Lower leg skin (tissue), 4 donors: ENCODE measurements at regions not wholly inside any gene's neighbourhood (a gene's known extent, or its start where the extent isn't known, plus 50 kb on each side); places are given as distances from the start of the nearest gene placed in this dataset.

Source experiments
- DNase-seq, 2 donors: peaks; one replicate each; pipeline ENCODE4 v3.0.0-alpha.2; 2019; ENCODE audit warnings: low spot score in 2 of 2
- H3K4me3 ChIP-seq: fragments of 200-600 bp; sonication (generic); 2 replicates; pipeline ENCODE4 v1.5.1; 2017; ENCODE audit warnings: mild to moderate bottlenecking, low read depth; ENCODE audit not compliant: poor library complexity, severe bottlenecking
- POLR2A ChIP-seq, 2 donors: fragments of 450-650 bp; IDR thresholded peaks; one replicate each; pipeline ENCODE4 v1.6.1; 2016 to 2017; ENCODE audit warnings: antibody characterized with exemption in 2 of 2, mild to moderate bottlenecking in 1 of 2, moderate library complexity in 1 of 2
- whole genome bisulfite sequencing, 2 donors: methylation state at CpG; one replicate each; pipeline ENCODE4 v1.1.5; 2018; 5-methylcytosine and 5-hydroxymethylcytosine counted together
- intact Hi-C: fragments of 100-400 bp; cut with DNase I; formaldehyde crosslinking; loops from one replicate; pipeline ENCODE4 v1.15.0; 2023; ENCODE audit warnings: low total_unique reads
- TF ChIP-seq, protein P1 (sequence below), 3 donors: fragments of 450-650 bp; IDR thresholded peaks; one replicate each; pipeline ENCODE4 v1.5.1; 2016; ENCODE audit warnings: antibody characterized with exemption in 3 of 3, mild to moderate bottlenecking in 3 of 3, moderate library complexity in 2 of 3

GRCh38 chr13:82259284-82259683, 1623.0 kb downstream of the SLITRK1 start:
- TF ChIP-seq, protein P1, sequence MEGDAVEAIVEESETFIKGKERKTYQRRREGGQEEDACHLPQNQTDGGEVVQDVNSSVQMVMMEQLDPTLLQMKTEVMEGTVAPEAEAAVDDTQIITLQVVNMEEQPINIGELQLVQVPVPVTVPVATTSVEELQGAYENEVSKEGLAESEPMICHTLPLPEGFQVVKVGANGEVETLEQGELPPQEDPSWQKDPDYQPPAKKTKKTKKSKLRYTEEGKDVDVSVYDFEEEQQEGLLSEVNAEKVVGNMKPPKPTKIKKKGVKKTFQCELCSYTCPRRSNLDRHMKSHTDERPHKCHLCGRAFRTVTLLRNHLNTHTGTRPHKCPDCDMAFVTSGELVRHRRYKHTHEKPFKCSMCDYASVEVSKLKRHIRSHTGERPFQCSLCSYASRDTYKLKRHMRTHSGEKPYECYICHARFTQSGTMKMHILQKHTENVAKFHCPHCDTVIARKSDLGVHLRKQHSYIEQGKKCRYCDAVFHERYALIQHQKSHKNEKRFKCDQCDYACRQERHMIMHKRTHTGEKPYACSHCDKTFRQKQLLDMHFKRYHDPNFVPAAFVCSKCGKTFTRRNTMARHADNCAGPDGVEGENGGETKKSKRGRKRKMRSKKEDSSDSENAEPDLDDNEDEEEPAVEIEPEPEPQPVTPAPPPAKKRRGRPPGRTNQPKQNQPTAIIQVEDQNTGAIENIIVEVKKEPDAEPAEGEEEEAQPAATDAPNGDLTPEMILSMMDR (IDR thresholded peaks at IDR 0.05): no peak
- intact Hi-C loops: no loop called here
- no peak overlapping the region for H3K4me3 ChIP-seq
- WGBS, 2 donors: 95% methylated on average over 13 of the region's 13 CpGs
- DNase-seq: no peak

DNA sequence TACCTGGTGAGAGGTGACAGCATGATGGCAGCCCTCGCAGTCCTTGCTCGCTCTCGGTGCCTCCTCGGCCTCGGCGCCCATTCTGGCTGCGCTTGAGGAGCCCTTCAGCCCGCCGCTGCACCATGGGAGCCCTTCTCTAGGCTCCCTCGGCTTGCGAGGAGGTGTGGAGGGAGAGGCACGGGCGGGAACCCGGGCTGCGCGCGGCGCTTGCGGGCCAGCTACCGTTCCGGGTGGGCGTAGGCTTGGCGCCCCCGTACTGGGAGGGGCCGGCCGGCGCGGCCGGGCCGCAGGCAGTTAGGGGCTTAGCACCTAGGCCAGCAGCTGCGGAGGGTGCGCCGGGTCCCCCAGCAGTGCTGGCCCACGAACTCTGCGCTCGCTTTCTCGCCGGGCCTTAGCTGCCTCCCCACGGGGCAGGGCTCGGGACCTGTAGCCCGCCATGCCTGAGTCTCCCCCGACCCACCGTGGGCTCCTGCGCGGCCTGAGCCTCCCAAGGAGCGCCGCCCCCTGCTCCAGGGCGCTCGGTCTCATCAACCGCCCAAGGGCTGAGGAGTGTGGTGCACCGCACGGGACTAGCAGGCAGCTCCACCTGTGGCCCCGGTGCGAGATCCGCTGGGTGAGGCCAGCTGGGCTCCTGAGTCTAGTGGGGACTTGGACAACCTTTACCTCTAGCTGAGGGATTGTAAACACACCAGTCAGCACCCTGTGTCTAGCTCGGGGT, 1624.3 kb downstream of the SLITRK1 start:
- no peak for TF ChIP-seq POLR2A (IDR thresholded peaks at IDR 0.05)
- TF ChIP-seq, protein P1 (IDR thresholded peaks at IDR 0.05): no peak
- no peak overlapping the region for H3K4me3 ChIP-seq
- 96% methylated on average over 56 of the region's 56 CpGs for WGBS, 2 donors
- intact Hi-C loops: no loop called here
- no peak for DNase-seq

DNA sequence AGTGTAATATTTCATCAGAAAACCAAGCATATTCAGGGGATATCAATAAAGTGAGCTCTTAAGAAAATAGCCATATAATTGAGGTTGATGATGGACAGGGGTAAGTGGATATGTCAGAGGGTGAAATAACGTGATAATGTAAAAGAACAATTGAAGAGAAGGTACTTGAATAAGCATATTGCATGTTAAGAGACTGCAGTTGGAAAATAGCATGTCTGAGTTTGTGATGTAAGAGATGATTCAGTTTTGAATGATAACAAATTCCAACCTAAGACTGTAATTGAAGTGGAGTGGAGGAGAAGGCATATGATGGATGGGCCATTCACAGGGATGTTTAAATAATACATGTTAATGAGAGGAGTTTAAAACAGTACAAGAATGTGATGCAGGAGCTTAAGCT, 1633.5 kb downstream of the SLITRK1 start:
- intact Hi-C loops: no loop called here
- TF ChIP-seq, protein P1 (IDR thresholded peaks at IDR 0.05): no peak
- WGBS, 2 donors: 74 to 85% methylated on average over 1 of the region's 1 CpG
- no peak overlapping the region for H3K4me3 ChIP-seq
- no peak for DNase-seq

DNA sequence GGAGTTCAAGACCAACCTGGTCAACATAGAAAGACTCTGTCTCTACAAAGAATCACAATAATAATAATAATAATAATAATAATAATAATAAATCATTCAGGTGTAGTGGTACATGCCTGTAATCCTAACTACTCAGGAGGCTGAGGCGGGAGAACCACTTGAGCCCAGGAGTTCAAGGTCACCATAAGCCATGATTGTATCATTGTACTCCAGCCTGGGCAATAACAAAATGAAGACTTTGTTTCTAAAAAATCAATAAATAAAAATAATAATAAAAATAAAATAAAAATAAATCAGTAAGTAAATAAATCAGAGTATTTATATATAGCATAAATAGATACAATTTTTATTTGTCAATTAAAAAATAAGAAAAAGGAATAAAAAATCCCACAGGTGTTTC, 1636.4 kb downstream of the SLITRK1 start:
- DNase-seq: no peak
- TF ChIP-seq, protein P1 (IDR thresholded peaks at IDR 0.05): no peak
- TF ChIP-seq POLR2A (IDR thresholded peaks at IDR 0.05): no peak
- no peak overlapping the region for H3K4me3 ChIP-seq
- WGBS, 2 donors: 100% methylated on average over 1 of the region's 1 CpG
- intact Hi-C loops: no loop called here

- H3K4me3 ChIP-seq: no peak overlapping the region
- no peak for DNase-seq
- intact Hi-C loops: no loop called here
- WGBS, 2 donors: 77 to 81% methylated on average over 3 of the region's 3 CpGs
- TF ChIP-seq, protein P1 (IDR thresholded peaks at IDR 0.05): no peak
- TF ChIP-seq POLR2A (IDR thresholded peaks at IDR 0.05): no peak
Observed at GRCh38 chr13:82224806-82225205, 1657.5 kb downstream of the SLITRK1 start.

GRCh38 chr13:82221621-82222020, 1660.7 kb downstream of the SLITRK1 start:
- TF ChIP-seq, protein P1 (IDR thresholded peaks at IDR 0.05): no peak
- TF ChIP-seq POLR2A (IDR thresholded peaks at IDR 0.05): no peak
- no peak for DNase-seq
- 77 to 79% methylated on average over 4 of the region's 4 CpGs for WGBS, 2 donors
- intact Hi-C loops: no loop called here
- no peak overlapping the region for H3K4me3 ChIP-seq
